ENCODE measurements at regions not wholly inside any gene's neighbourhood (a gene's known extent, or its start where the extent isn't known, plus 50 kb on each side); places are given as distances from the start of the nearest gene placed in this dataset.

DNA sequence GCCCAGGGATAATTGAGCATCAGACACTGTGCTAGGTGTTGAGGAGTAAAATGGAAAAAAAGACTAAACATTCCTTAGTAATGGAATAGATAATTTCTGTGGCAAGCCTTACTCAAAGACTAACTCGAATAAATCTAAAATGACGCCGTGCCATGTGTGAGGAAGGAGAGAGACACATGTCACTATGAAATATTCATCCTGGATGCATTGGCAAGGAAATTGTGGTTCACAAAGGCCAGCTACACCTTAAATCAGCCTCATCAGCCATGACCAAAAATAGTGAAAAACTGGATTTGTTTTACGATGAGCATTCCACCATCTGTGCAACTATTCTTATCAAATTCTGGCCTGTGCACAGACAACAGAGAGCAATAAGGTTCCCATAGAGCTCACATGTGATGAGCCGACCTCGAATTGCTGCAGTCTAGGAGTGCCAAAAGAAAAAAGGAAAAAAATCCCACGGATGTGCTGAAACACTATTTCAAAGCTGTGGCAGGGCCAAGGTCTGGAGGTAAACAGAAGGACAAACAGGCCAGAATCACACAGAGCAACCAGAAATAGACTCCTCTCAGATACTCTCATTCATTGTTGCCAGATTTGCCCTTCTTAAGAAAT, 505.7 kb downstream of the EFNB2 start:
- H3K4me3 ChIP-seq (replicated peaks in 1 of 2; ENCODE audit: low read depth in 1 of 2, low read length in 2 of 2) = no peak overlapping the region
- H3K9me2 ChIP-seq (ENCODE audit: insufficient read depth) = no peaks in the 10 kb centered on the region
- ChIA-PET RAD21 (ENCODE audit: low non-redundant PET in 1 of 2, low total read pairs in 2 of 2, uncharacterized antibody in 2 of 2, unreplicated experiment in 2 of 2) (no interaction called here), CTCF (no interaction called here), POLR2A (no interaction called here)
- intact Hi-C loops (cut with micrococcal nuclease) = loop anchor here (10.0 kb wide), 1 partner anchor 625 kb away; no protein-coding TSS in a partner anchor
- H3K4me1 ChIP-seq (ENCODE audit: control insufficient read depth in 1 of 2, insufficient read depth in 2 of 2, low read length in 2 of 2) = peaks cover 0 to 12% of the 10 kb centered on the region in 2 experiments; a peak in 3 of 4 replicates
- H3K79me2 ChIP-seq (ENCODE audit: insufficient read depth, low read length) = no peaks in the 10 kb centered on the region
- H3K4me2 ChIP-seq (ENCODE audit: low read length) = no peak overlapping the region
- no peaks in the 10 kb centered on the region for H3K9me3 ChIP-seq (ENCODE audit: control insufficient read depth in 1 of 2, insufficient read depth in 1 of 2, low read depth in 1 of 2, low read length in 2 of 2)
- no peak overlapping the region for H3K27ac ChIP-seq (ENCODE audit: low read depth, low read length)
- no peaks in the 10 kb centered on the region for H4K20me1 ChIP-seq (ENCODE audit: insufficient read depth)
- no peak for TF ChIP-seq ZNF274 (IDR thresholded peaks at IDR 0.05; ENCODE audit: low read depth, low read length)
- ATAC-seq (no peak), DNase-seq (ENCODE audit: low read depth, low spot score) (no peak)
- no peaks in the 10 kb centered on the region for H3K36me3 ChIP-seq (ENCODE audit: control insufficient read depth in 1 of 2, insufficient read depth in 2 of 2, low read length in 2 of 2)
- BruUV-seq (replicated peaks) = no TSS peak
- H3K27me3 ChIP-seq (ENCODE audit: insufficient read depth, low read length) = no peaks in the 10 kb centered on the region
- no peak overlapping the region for H3K9ac ChIP-seq (ENCODE audit: low read length)
- H2AFZ ChIP-seq (ENCODE audit: low read depth, low read length, poor library complexity, severe bottlenecking) = no peak overlapping the region

DNA sequence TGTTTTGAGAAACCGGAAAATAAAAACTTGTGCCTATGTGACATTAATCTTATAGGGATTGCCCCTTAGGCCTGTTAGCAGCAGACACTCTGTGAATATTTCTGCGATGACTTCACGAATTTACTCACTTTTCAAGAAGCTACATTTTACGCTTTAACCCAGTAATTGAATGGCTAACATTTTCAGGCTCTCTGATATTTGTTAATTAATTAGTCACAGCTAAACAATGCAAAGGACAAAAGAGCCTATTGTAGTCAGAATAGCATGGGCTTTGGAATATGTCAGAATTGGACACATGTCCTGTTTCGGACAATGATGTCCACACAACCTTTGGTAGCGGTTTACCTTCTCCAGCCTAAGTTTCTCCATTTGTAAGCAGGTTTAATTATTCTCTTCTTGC, 506.6 kb downstream of the EFNB2 start:
- ATAC-seq (no peak), DNase-seq (ENCODE audit: low read depth, low spot score) (no peak)
- RAD21 ChIA-PET (ENCODE audit: low non-redundant PET in 1 of 2, low total read pairs in 2 of 2, uncharacterized antibody in 2 of 2, unreplicated experiment in 2 of 2) = no interaction called here
- CTCF ChIA-PET = no interaction called here
- H3K27ac ChIP-seq (ENCODE audit: low read depth, low read length) = no peak overlapping the region
- TF ChIP-seq EZH2phosphoT487 (IDR thresholded peaks at IDR 0.05; ENCODE audit: borderline replicate concordance) = no peak
- no peak for TF ChIP-seq CBX3 (IDR thresholded peaks at IDR 0.05; ENCODE audit: low read depth)
- no peak for TF ChIP-seq ZFX (IDR thresholded peaks at IDR 0.05)
- no peak for TF ChIP-seq FOSL1 (IDR thresholded peaks at IDR 0.05; ENCODE audit: low read depth)
- no peak for TF ChIP-seq SP1 (IDR thresholded peaks at IDR 0.05; ENCODE audit: low read depth)
- no peak for TF ChIP-seq SRF (IDR thresholded peaks at IDR 0.05; ENCODE audit: low read depth)
- TF ChIP-seq, protein P1, sequence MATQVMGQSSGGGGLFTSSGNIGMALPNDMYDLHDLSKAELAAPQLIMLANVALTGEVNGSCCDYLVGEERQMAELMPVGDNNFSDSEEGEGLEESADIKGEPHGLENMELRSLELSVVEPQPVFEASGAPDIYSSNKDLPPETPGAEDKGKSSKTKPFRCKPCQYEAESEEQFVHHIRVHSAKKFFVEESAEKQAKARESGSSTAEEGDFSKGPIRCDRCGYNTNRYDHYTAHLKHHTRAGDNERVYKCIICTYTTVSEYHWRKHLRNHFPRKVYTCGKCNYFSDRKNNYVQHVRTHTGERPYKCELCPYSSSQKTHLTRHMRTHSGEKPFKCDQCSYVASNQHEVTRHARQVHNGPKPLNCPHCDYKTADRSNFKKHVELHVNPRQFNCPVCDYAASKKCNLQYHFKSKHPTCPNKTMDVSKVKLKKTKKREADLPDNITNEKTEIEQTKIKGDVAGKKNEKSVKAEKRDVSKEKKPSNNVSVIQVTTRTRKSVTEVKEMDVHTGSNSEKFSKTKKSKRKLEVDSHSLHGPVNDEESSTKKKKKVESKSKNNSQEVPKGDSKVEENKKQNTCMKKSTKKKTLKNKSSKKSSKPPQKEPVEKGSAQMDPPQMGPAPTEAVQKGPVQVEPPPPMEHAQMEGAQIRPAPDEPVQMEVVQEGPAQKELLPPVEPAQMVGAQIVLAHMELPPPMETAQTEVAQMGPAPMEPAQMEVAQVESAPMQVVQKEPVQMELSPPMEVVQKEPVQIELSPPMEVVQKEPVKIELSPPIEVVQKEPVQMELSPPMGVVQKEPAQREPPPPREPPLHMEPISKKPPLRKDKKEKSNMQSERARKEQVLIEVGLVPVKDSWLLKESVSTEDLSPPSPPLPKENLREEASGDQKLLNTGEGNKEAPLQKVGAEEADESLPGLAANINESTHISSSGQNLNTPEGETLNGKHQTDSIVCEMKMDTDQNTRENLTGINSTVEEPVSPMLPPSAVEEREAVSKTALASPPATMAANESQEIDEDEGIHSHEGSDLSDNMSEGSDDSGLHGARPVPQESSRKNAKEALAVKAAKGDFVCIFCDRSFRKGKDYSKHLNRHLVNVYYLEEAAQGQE (IDR thresholded peaks at IDR 0.05; ENCODE audit: low read depth) = no peak
- TF ChIP-seq ZNF274 (IDR thresholded peaks at IDR 0.05; ENCODE audit: low read depth, low read length) = no peak
- no peak for TF ChIP-seq POLR2AphosphoS5 (IDR thresholded peaks at IDR 0.05; ENCODE audit: low read depth, low read length)
- TF ChIP-seq, protein P2, sequence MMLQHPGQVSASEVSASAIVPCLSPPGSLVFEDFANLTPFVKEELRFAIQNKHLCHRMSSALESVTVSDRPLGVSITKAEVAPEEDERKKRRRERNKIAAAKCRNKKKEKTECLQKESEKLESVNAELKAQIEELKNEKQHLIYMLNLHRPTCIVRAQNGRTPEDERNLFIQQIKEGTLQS (IDR thresholded peaks at IDR 0.05) = no peak
- no peak for TF ChIP-seq YY1 (IDR thresholded peaks at IDR 0.05; ENCODE audit: extremely low read depth, insufficient replicate concordance, low read depth, low read length)
- no peak for TF ChIP-seq ELF1 (IDR thresholded peaks at IDR 0.05; ENCODE audit: borderline replicate concordance, low read depth)
- no peak overlapping the region for H2AFZ ChIP-seq (ENCODE audit: low read depth, low read length, poor library complexity, severe bottlenecking)
- BruUV-seq (replicated peaks) = no TSS peak
- no peak overlapping the region for H3K4me2 ChIP-seq (ENCODE audit: low read length)
- intact Hi-C loops (cut with micrococcal nuclease) = no loop called here
- H4K20me1 ChIP-seq (ENCODE audit: insufficient read depth) = no peaks in the 10 kb centered on the region
- H3K9ac ChIP-seq (ENCODE audit: low read length) = no peak overlapping the region
- no peaks in the 10 kb centered on the region for H3K27me3 ChIP-seq (ENCODE audit: insufficient read depth, low read length)
- no peak overlapping the region for H3K4me3 ChIP-seq (replicated peaks in 1 of 2; ENCODE audit: low read depth in 1 of 2, low read length in 2 of 2)
- no peaks in the 10 kb centered on the region for H3K79me2 ChIP-seq (ENCODE audit: insufficient read depth, low read length)
- no peaks in the 10 kb centered on the region for H3K36me3 ChIP-seq (ENCODE audit: control insufficient read depth in 1 of 2, insufficient read depth in 2 of 2, low read length in 2 of 2)
- H3K9me2 ChIP-seq (ENCODE audit: insufficient read depth) = no peaks in the 10 kb centered on the region
- H3K9me3 ChIP-seq (ENCODE audit: control insufficient read depth in 1 of 2, insufficient read depth in 1 of 2, low read depth in 1 of 2, low read length in 2 of 2) = no peaks in the 10 kb centered on the region
- POLR2A ChIA-PET = no interaction called here
- peaks cover 0 to 5% of the 10 kb centered on the region in 2 experiments; a peak in 1 of 4 replicates for H3K4me1 ChIP-seq (ENCODE audit: control insufficient read depth in 1 of 2, insufficient read depth in 2 of 2, low read length in 2 of 2)

Data from HCT116 (cell line).